KG1 (cell line): ENCODE measurements at regions not wholly inside any gene's neighbourhood (a gene's known extent, or its start where the extent isn't known, plus 50 kb on each side); places are given as distances from the start of the nearest gene placed in this dataset.

Experiments
- DNase-seq: peaks from one replicate; lab custom pipeline; 2025; lab: John Stamatoyannopoulos, UW

GRCh38 chr2:12168791-12169388 is 422.5 kb downstream of the LPIN1 start:
- DNase-seq, result no peak

DNA sequence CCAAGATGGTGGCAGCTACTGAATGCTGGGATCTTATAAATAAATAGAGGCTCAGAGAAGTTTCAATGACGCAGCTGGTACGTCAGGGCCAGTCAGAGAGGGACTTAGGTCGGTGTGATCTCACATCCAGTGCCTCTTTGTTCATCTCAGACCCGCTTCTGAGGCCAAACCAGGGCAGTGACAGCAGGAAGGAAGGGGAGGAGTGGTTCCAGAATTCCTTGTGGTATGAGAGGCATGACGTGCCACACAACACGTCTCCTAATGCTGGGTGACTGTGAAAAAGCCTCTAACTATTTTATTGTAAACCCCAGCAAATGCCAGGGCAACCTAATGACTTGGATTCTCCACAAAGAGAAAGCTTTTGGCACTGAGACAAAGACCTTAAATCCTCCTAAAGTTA is 423.3 kb downstream of the LPIN1 start:
- no peak for DNase-seq

DNA sequence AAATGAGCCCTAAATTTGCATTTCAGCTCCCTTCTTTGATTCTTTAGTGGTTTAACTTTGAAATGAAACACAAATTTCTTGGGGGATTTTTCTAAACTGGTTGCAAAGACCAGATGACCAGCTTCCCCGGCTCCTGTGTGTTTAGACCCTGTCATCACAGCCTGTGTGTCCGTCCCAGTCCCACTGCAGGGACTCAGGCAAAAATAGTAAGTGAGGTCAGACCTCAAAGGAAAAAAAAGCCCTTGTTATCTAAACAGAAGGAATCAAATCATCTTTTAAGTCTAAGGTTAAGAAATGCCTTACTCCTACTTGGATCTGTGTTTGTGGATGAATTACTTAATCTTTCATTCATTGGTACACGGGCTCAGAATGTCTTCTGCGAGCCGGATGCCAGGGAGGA is 423.7 kb downstream of the LPIN1 start:
- DNase-seq, result no peak

GRCh38 chr2:12173271-12173942 is 427.0 kb downstream of the LPIN1 start:
- no peak for DNase-seq

DNA sequence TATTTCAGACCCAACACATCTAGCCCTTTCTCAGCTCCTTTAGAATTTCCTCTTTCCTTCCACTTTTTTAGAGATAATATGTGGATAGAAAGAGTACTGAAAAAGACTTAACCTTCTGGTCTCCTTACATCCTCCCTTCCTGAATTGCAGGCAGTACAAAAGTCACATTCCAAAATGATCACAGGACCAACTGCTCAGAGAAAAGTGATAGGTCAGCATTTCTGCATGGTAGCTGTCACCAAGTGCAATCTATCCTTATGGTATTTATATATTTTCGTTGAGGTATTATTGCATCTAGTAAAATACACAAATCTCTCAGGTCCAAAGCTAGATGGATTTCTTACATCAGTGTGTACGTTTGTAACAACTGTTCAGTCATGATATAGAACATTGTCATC is 427.5 kb downstream of the LPIN1 start:
- no peak for DNase-seq

GRCh38 chr2:12175323-12175722 is 428.9 kb downstream of the LPIN1 start:
- no peak for DNase-seq

DNA sequence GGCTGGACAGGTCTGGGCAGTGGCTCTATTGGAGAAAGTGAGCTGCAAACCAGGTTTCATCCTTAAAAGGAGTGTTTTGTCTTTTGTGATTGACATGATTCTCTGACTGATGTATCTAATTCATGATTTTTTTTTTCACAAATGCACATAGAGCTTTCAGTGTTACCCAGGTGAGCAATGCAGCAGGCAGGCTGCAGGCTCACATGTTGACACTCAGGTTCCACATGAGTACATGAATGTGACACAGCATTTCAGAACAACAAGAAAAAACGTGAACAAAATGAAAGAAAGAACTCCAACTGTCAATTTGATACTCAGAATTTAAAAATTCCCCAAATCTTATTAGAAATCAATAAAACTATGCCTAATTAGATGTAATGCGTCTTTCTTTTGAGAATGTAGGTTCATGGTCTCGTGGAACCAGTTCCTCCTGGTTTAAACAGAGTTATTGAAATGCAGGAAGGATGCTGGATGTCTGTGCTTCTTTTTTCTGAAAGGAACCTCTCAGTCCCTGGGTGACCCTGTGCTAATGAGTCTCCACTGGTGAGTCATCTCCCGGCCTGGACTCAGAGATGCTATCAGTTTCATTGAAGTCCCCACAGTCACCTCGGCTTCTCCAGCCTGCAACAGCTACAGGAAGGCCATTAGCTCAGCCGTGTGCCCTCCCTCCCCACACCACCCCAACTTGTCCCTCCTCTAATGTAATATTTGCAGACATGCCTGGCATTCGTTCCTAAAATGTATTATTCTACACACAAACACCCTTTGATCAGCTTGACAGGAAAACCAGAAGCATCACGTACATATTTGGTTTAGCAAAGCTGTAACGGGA is 430.4 kb downstream of the LPIN1 start:
- DNase-seq, result peak; percentile 63

GRCh38 chr2:12177455-12178288 is 431.2 kb downstream of the LPIN1 start:
- DNase-seq, result no peak

DNA sequence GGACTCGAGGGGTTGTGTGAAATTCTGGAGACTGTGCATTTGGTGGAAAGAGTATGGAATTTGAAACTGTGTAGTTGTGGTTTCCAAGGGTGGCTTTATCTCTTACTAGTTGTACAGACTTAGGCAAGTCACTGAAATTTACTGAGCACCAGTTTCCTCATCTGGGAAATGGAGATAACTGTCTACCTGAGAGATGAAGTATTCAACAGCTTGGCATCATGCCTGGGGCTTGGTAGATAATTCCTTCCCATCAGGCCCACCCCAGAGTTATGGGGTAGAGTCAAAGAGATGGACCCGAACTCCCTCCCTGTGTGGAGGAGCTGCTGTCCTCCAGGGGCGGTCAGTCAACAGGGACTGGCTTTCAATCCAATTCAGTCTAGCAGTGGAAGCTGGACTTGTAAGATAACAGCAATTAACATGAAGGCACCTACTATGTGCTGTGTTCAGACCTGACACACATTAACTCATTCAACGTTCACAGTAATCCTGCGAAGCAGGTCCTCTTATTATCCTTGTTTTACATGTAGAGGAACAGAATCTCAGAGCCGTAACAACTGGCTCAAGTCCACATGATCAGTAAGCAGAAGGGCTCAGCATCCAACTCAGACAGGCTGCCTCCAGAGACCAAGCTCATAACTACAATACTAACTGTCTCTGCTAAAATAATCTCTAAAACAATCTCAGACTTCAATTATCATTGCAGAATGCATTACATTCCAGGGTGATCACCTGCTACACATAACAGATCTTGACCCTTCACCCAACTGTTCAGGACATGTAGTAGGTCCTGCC is 432.1 kb downstream of the LPIN1 start:
- no peak for DNase-seq

DNA sequence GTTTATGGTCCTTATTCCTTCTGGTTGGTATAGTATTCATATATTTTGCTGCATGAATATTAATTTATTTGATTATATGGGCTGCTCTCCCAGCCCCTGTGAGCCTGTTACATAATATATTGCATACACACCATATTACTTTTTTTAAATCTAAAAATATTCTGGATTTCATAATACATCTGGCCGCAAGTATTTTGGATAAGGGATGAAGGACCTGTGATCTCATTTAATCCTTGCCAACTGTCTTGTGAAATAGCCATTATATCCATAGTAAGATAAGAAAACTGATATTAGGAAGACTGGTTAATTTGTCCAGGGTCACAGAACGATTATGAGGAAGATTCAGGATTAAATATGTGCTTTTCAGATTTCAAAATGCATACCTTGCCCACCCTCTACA is 433.6 kb downstream of the LPIN1 start:
- DNase-seq, result no peak

DNA sequence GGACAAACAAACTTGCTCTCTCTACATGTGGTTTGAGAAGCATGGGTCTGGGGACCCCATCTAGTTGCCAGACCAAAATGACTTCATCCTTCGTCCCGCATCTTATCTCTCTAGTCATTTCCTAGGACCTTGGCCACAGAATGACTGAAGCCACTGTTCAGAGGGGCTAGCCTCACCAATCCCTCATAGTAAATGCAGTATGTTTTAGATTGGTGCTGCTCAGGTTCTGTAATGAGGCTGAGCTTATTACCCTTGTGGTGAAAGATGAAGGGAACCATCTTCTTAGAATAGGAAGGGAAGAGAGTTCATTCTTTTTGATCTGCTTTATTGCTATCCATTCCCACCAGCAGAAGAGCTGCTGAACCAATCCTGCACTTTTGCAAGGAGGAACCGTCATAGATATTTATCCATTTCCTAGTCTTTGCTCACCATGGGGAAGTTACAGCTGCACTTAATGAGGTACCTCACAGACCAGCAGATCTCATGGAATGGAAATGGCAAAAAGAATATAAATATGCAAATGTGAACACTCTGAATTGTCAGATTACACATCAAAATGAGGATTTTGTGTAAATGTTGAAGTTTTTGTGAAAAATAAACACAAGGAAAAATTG is 436.7 kb downstream of the LPIN1 start:
- no peak for DNase-seq

DNA sequence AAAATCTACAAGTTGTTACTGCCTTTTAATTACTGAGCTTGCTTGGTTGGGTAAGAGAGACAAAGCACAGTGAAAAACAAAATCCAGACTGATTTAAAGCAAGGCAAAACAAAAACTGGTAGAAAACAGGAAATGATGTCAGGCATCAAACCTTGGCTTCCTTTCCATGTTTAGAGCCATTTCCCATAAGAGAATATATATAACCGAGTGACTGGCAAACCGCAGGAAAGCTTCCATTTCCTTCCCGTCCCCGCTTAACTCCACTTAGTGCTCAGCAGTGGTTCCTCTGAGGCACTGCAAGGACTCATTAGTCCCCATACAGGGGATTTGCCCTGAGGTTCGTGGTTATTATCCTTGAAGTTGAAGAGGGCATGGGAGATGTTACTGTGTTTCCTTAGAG is 446.3 kb downstream of the LPIN1 start:
- DNase-seq, result peak; percentile 32

DNA sequence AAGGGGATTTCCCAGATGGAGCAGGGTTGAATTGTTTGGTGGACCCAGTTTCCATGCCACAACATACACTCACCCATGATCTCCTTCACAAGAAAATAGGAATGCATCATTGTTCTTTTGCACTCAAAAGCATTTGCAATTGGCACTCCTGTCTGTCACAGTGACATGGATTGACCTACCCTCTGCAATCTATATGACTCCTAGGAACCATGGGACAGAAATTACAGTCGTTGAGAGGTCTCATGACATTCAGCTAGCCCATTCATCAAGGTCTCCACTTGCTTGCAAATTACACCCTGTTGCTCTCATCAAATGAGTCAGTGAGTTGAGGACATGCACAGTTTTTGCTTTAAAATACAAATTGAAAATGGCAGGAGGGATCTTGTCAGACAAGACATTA is 448.5 kb downstream of the LPIN1 start:
- no peak for DNase-seq

- no peak for DNase-seq
Observed at GRCh38 chr2:12196495-12196894, 450.1 kb downstream of the LPIN1 start.

DNA sequence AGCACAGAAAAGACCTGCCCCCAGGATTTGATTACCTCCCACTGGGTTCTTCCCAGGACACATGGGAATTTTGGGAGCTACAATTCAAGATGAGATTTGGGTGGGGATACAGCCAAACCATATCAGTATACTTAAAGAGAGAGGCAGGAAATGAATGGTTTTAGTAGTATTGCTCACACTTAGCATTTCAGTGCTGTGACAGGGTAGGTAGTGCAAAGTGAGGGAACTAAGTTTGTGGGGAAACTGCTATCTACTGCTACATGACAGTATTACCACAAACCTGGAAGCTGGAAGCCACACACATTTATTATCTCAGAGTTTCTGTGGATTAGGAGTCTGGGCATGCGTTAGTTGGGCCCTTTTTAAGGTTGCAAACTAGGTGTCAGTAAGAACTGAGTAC is 450.7 kb downstream of the LPIN1 start:
- DNase-seq, result no peak

- DNase-seq, result no peak
Observed at GRCh38 chr2:12199491-12200211, 453.2 kb downstream of the LPIN1 start.

- no peak for DNase-seq
Observed at GRCh38 chr2:12201369-12201768, 454.9 kb downstream of the LPIN1 start.

DNA sequence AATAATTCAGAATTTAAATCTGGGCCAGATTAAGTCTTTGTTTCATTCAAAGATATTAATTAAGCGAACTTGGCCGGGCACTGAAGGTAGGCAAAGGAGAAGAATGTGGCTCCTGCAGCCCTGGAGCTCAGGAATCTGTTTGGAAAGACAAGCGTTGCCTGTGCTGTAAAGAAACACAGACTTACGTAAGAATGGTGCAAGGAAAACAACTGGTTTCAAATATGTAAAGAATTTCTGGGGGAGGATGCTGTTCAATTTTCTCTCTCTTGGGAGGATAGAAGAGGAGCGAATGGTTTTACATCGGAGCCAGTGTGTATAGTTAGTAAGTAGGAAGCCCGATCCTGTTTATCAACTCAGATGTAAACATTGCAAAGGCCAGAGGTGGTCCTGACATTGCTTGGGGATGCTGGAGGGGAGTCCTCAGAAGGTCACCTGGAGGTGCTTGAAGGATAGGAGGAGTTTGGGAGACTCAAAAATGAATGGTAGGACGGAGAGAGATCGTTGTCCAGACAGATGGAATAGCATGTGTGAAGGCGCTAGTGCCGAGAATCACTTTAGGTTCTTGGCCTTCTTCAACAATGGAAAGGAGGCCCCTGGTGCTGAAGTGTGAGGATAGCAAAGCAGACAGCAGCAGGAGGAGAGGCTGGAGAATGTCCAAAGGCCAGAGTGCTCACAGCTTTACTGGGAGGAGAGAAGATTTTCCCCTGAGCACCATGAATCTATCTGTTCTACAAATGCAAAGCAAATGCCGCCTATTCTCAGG is 456.1 kb downstream of the LPIN1 start:
- DNase-seq, result no peak

GRCh38 chr2:12203528-12203927 is 457.1 kb downstream of the LPIN1 start:
- DNase-seq, result no peak

DNA sequence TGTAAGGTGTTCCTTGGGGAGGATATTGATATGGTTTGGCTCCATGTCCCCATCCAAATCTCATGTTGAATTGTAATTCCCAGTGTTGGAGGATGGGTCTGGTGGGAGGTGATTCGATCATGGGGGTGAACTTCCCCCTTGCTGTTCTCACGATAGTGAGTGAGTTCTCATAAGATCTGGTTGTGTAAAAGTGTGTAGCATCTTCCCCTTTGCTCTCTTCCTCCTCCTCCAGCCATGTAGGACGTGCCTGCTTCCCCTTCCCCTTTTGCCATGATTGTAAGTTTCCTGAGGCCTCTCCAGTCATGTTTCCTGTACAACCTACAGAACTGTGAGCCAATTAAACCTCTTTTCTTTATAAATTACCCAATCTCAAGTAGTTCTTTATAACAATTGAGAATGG is 458.7 kb downstream of the LPIN1 start:
- no peak for DNase-seq
